Kidney epithelial cell (primary cell): ENCODE measurements at regions not wholly inside any gene's neighbourhood (a gene's known extent, or its start where the extent isn't known, plus 50 kb on each side); places are given as distances from the start of the nearest gene placed in this dataset.

Experiments
- DNase-seq: peaks from one replicate; pipeline ENCODE4 v3.0.0-alpha.2; 2010; ENCODE audit warnings: low read depth
- H3K27me3 ChIP-seq: 2 replicates; pipeline ENCODE4 v1.6.0; 2011; ENCODE audit warnings: low read length; ENCODE audit not compliant: control insufficient read depth, insufficient read depth
- H3K36me3 ChIP-seq: 2 replicates; pipeline ENCODE4 v1.5.1; 2011; ENCODE audit warnings: low read length; ENCODE audit not compliant: control insufficient read depth, insufficient read depth
- H3K4me3 ChIP-seq: 2 replicates; pipeline ENCODE4 v1.5.1; 2011; ENCODE audit warnings: low read depth, mild to moderate bottlenecking, control low read depth, low read length
- TF ChIP-seq, protein P1 (sequence below): IDR thresholded peaks from 2 replicates; pipeline ENCODE4 v1.5.1; 2011; ENCODE audit warnings: mild to moderate bottlenecking, moderate library complexity, low read length, control low read depth, inconsistent platforms; ENCODE audit not compliant: insufficient read depth, poor library complexity, severe bottlenecking

DNA sequence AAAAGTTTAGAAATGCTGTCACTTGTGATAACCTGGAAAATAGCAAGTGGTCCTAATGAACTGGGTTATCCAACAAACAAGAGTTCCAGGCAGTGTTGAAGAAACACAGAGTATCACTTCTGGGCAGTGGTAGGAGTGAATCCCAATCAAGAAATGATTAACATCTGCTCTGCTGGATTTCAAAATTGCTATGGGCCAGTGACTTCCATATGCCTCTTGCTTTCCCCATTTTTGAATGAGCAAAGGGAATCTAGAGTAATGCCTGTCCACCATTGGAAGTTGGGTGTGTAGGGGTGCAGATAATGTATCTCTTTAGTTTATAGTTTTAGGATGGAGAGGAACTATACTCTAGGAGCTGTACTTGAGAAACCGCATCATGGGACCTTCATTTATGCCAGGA lies 236.5 kb downstream of the RPLP1 start:
- TF ChIP-seq, protein P1, sequence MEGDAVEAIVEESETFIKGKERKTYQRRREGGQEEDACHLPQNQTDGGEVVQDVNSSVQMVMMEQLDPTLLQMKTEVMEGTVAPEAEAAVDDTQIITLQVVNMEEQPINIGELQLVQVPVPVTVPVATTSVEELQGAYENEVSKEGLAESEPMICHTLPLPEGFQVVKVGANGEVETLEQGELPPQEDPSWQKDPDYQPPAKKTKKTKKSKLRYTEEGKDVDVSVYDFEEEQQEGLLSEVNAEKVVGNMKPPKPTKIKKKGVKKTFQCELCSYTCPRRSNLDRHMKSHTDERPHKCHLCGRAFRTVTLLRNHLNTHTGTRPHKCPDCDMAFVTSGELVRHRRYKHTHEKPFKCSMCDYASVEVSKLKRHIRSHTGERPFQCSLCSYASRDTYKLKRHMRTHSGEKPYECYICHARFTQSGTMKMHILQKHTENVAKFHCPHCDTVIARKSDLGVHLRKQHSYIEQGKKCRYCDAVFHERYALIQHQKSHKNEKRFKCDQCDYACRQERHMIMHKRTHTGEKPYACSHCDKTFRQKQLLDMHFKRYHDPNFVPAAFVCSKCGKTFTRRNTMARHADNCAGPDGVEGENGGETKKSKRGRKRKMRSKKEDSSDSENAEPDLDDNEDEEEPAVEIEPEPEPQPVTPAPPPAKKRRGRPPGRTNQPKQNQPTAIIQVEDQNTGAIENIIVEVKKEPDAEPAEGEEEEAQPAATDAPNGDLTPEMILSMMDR = no peak
- Histone ChIP-seq H3K36me3 (no peaks in the 10 kb centered on the region), H3K4me3 (no peak overlapping the region), H3K27me3 (peaks cover 5% of the 10 kb centered on the region)
- no peak for DNase-seq

DNA sequence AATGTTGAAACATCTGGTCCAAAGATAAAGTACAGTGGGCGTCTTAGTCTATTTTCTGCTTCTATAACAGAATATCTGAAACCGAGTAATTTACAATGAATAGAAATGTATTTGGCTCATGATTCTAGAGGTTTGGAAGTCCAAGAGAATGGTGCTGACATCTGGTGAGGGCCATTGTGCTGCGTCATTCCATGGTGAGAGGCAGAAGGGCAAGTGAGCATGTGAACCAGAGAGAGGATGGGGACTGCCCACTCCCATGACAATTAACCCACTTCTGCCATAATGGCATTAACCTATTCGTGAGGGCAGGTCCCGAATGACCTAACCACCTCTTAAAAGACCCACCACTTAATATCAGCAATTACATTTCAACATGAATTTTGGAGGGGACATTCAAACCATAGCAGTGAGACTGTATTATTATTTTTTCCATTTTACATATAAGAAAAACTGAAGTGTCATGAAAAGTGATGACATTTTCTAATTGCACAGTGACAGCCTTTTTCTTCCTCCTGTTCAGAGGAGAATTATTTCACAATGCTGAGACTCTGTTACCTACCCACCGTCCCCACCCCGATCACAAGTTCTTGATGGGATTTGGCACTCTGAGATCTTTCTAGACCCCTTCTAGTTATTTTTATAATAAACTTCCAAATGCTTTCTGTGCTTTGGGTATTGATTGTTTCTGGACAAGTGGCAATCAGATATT lies 238.8 kb downstream of the RPLP1 start:
- Histone ChIP-seq H3K4me3 (no peak overlapping the region), H3K27me3 (peaks cover 5% of the 10 kb centered on the region), H3K36me3 (no peaks in the 10 kb centered on the region)
- DNase-seq = no peak
- TF ChIP-seq, protein P1 = no peak

DNA sequence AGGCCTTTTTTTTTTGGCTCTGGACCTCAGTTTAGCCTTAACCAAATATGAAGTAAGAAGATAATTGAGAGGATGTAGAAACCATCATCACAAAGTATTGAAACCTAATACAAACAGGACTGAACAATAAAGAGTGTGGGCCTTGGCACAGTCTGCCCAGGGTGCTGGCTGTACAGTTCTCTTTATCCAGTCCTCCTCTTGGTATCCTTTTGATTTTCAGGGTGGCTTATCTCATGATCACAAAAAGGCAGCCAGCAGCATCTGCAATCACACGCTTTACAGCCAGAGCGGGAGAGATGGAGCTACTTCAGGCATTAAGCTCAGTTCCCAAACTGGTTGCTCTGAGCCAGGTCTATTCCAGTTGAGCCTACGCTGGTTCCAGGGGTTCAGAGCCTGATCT lies 239.7 kb downstream of the RPLP1 start:
- Histone ChIP-seq H3K27me3 (peaks cover 3% of the 10 kb centered on the region), H3K36me3 (no peaks in the 10 kb centered on the region), H3K4me3 (no peak overlapping the region)
- TF ChIP-seq, protein P1 = no peak
- DNase-seq = no peak

DNA sequence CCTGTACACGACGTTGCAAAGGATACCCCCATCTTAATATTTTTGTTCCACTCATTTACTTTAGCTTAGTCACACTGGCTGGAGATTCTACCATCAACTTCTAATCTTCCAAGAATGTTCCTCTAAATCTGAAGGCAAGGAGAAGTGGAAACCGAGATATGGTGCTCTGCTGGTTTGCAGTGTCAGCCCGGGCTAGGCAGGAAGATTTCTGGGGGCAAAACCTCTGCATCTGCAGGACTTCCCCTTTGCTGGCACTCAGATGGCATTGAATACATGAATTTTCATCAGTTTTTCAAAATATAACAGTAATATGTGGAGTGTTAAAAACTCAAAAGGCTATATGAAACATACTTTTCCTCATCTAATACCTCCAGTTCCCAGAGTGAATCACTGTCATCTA lies 240.4 kb downstream of the RPLP1 start:
- TF ChIP-seq, protein P1 = no peak
- Histone ChIP-seq H3K4me3 (no peak overlapping the region), H3K36me3 (no peaks in the 10 kb centered on the region), H3K27me3 (peaks cover 4% of the 10 kb centered on the region)
- DNase-seq = no peak

DNA sequence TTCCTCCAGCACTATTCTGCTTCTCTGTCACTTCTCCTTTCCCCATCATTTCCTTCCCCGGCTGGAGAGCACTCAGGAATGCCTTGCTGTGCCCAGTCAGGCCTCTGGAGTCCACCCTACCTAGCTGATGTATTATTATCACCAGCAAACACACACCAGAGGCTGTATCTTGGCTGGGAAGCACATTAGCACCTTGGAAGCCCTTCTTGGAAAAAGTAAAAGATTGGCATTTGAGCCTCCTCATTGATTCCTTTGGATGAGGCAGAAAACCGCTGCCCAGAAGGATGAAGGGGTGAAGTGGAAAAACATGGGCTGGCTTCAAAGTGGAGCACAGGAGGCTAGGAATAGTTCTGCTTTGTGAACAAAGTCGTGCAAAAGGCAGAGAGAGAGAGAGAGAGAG lies 244.3 kb downstream of the RPLP1 start:
- TF ChIP-seq, protein P1 = no peak
- Histone ChIP-seq H3K36me3 (no peaks in the 10 kb centered on the region), H3K4me3 (no peak overlapping the region), H3K27me3 (peaks cover 9% of the 10 kb centered on the region)
- DNase-seq = no peak

DNA sequence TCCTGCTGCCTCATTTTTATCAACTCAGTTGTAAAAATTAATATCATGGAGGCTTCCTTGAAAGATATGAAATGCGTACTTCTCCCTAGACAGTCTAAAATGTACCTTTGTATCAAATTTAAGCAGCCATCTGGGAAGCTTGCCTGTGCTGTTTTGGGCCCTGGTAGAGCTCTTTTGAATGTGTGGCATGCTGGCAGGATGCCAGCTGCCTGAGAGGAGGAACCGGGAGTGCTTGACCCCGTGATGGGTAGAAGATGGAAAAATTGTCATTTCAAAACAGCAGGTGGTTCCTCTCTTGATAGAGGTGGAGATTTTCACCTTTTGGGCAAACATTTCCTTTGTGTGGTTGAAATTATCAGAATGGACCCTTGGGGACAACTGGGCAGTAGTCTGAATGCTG lies 245.3 kb downstream of the RPLP1 start:
- H3K36me3 ChIP-seq = no peaks in the 10 kb centered on the region
- TF ChIP-seq, protein P1 = no peak
- H3K4me3 ChIP-seq = no peak overlapping the region
- H3K27me3 ChIP-seq = peaks cover 6% of the 10 kb centered on the region
- no peak for DNase-seq
